ENCODE measurements at regions not wholly inside any gene's neighbourhood (a gene's known extent, or its start where the extent isn't known, plus 50 kb on each side); places are given as distances from the start of the nearest gene placed in this dataset.

DNA sequence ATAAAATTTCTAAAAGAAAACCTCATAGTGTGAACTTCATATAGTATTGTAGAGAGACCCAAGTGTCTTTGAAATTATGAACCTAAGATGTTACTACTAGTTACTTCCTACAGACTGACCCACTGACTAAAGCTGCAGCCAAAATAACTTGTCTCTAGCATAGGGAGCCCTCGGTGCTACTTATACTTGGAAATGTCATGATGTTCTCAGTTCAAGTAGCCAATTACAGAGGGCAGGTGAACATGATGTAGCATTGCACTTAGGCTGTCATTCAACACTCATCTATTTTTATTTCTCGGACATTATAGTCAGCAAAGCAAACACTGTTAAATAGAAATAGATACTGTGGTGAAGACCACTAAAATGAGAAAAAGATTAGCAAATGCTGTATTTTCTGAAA lies 165.6 kb downstream of the AREG start:
- no peak overlapping the region for H3K27ac ChIP-seq
- H3K36me3 ChIP-seq: no peaks in the 10 kb centered on the region
- DNase-seq: no peak
- H3K9me3 ChIP-seq (ENCODE audit: severe bottlenecking): no peaks in the 10 kb centered on the region
- no peak overlapping the region for H3K4me3 ChIP-seq (ENCODE audit: low read depth, low read length)
- TF ChIP-seq, protein P1, sequence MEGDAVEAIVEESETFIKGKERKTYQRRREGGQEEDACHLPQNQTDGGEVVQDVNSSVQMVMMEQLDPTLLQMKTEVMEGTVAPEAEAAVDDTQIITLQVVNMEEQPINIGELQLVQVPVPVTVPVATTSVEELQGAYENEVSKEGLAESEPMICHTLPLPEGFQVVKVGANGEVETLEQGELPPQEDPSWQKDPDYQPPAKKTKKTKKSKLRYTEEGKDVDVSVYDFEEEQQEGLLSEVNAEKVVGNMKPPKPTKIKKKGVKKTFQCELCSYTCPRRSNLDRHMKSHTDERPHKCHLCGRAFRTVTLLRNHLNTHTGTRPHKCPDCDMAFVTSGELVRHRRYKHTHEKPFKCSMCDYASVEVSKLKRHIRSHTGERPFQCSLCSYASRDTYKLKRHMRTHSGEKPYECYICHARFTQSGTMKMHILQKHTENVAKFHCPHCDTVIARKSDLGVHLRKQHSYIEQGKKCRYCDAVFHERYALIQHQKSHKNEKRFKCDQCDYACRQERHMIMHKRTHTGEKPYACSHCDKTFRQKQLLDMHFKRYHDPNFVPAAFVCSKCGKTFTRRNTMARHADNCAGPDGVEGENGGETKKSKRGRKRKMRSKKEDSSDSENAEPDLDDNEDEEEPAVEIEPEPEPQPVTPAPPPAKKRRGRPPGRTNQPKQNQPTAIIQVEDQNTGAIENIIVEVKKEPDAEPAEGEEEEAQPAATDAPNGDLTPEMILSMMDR (IDR thresholded peaks at IDR 0.05; ENCODE audit: low read depth, low read length): no peak
- H3K27me3 ChIP-seq (ENCODE audit: insufficient read depth, low read depth, severe bottlenecking): no peaks in the 10 kb centered on the region

DNA sequence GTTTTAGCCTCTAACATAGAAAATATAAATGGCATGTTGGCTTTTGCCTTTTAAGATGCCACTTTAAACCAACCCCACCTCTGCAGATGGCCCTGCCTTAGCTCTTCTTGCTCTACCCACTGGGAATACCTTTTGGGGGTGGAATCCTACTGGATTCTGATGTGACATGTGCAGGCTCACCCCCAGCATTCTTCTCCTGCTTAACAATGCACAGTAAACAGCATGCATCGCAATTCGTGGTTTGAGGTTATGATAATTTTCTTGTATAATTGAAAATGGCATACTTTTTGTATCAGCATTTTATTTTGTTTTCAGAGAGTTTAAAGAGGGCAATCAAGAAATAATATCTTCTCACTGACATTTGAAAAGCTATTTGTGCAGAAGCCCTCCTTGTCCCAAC lies 167.9 kb downstream of the AREG start:
- DNase-seq: no peak
- Histone ChIP-seq H3K27me3 (ENCODE audit: insufficient read depth, low read depth, severe bottlenecking) (no peaks in the 10 kb centered on the region), H3K36me3 (no peaks in the 10 kb centered on the region), H3K4me3 (ENCODE audit: low read depth, low read length) (no peak overlapping the region), H3K27ac (no peak overlapping the region), H3K9me3 (ENCODE audit: severe bottlenecking) (no peaks in the 10 kb centered on the region)
- TF ChIP-seq, protein P1 (IDR thresholded peaks at IDR 0.05; ENCODE audit: low read depth, low read length): no peak

DNA sequence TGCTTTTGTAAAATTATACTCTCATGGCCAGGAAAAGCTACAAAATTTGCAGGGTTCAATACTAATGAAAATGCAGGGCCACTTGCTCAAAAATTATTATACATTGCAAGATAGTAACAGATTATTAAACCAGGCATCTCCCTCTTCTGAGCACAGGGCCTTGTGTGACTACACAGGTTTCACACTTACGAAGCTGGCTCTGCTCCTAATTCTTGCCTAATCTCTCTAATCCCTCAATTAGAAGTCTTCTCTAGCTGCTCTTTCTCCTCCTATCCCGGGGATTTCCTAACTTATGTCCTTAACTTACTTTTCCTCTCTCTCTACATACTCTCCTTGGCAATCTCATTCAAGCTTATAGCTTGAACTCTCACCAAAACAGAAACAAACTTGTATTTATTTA lies 168.3 kb downstream of the AREG start:
- Histone ChIP-seq H3K9me3 (ENCODE audit: severe bottlenecking) (no peaks in the 10 kb centered on the region), H3K27me3 (ENCODE audit: insufficient read depth, low read depth, severe bottlenecking) (no peaks in the 10 kb centered on the region), H3K36me3 (no peaks in the 10 kb centered on the region), H3K4me3 (ENCODE audit: low read depth, low read length) (no peak overlapping the region), H3K27ac (no peak overlapping the region)
- peak; percentile 18 for DNase-seq
- TF ChIP-seq, protein P1 (IDR thresholded peaks at IDR 0.05; ENCODE audit: low read depth, low read length): no peak

DNA sequence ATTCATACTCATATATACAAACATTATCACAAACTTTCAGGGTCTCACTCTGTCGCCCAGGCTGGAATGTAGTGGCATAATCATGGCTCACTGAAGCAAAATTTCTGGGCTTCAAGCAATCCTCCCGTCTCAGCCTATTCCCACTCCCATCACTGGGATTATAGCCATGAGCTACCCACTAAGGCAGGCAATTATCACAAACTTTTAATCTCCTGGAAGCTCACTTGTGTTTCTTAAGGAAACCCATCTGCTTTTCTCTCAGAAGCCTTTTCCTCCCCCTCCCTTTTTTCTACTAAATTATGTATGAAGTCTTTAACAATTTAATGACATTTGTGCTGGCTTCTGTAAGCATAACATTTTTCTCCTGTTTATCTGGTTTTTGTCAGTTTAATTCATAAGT lies 170.5 kb downstream of the AREG start:
- no peaks in the 10 kb centered on the region for H3K9me3 ChIP-seq (ENCODE audit: severe bottlenecking)
- H3K27me3 ChIP-seq (ENCODE audit: insufficient read depth, low read depth, severe bottlenecking): no peaks in the 10 kb centered on the region
- peak; percentile 28 for DNase-seq
- TF ChIP-seq, protein P1 (IDR thresholded peaks at IDR 0.05; ENCODE audit: low read depth, low read length): no peak
- no peak overlapping the region for H3K27ac ChIP-seq
- H3K36me3 ChIP-seq: no peaks in the 10 kb centered on the region
- H3K4me3 ChIP-seq (ENCODE audit: low read depth, low read length): no peak overlapping the region

DNA sequence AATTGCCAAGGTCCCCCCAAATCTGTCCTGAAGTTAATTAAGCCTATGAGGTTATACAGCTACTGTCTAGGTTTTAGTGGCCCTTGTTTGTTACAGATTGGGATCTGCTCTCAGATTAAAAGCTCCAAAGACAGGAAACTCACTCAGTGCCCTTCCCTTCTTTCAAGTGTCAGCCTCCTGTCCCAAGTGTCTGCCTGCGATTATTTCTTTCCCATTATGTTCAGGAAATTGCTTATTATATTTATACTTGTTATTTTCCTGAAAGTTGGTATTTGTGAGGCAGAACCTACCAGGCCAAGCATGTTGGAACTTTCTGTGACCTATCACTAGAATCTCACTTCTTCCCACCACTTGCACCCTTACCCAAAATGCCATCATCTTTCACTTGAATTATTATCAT lies 173.2 kb downstream of the AREG start:
- TF ChIP-seq, protein P1 (IDR thresholded peaks at IDR 0.05; ENCODE audit: low read depth, low read length): no peak

DNA sequence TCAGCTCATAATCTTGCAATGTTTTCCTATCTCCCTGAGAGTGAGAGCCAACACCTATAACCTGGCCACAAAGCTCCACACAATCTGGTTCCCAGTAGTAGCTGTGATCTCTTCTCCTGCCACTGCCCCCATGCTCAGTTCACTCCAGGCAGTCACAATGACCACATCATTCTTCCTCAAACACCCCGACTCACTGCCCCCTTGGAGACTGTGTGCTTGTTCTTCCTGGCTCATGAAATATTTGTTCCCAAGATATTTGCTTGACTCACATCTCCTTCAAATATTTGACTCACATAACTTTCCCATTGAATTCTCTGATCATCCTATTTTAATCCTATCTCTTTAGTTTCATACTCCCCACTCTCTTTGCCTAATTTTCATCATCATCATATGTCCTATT lies 173.7 kb downstream of the AREG start:
- TF ChIP-seq, protein P1 (IDR thresholded peaks at IDR 0.05; ENCODE audit: low read depth, low read length): no peak
- Histone ChIP-seq H3K9me3 (ENCODE audit: severe bottlenecking) (no peaks in the 10 kb centered on the region), H3K27ac (no peak overlapping the region), H3K27me3 (ENCODE audit: insufficient read depth, low read depth, severe bottlenecking) (no peaks in the 10 kb centered on the region), H3K36me3 (no peaks in the 10 kb centered on the region), H3K4me3 (ENCODE audit: low read depth, low read length) (no peak overlapping the region)
- no peak for DNase-seq

More for the DNA sequence above, 173.2 kb downstream of the AREG start:
- Histone ChIP-seq H3K27ac (no peak overlapping the region), H3K27me3 (ENCODE audit: insufficient read depth, low read depth, severe bottlenecking) (no peaks in the 10 kb centered on the region), H3K9me3 (ENCODE audit: severe bottlenecking) (no peaks in the 10 kb centered on the region), H3K36me3 (no peaks in the 10 kb centered on the region), H3K4me3 (ENCODE audit: low read depth, low read length) (no peak overlapping the region)
- DNase-seq: no peak
